ENCODE measurements at regions not wholly inside any gene's neighbourhood (a gene's known extent, or its start where the extent isn't known, plus 50 kb on each side); places are given as distances from the start of the nearest gene placed in this dataset.
"Not testable (repeated sequence)": the region's sequence is repeated elsewhere in the genome, so short reads cannot be mapped to it uniquely, and the experiment has no call there.

DNA sequence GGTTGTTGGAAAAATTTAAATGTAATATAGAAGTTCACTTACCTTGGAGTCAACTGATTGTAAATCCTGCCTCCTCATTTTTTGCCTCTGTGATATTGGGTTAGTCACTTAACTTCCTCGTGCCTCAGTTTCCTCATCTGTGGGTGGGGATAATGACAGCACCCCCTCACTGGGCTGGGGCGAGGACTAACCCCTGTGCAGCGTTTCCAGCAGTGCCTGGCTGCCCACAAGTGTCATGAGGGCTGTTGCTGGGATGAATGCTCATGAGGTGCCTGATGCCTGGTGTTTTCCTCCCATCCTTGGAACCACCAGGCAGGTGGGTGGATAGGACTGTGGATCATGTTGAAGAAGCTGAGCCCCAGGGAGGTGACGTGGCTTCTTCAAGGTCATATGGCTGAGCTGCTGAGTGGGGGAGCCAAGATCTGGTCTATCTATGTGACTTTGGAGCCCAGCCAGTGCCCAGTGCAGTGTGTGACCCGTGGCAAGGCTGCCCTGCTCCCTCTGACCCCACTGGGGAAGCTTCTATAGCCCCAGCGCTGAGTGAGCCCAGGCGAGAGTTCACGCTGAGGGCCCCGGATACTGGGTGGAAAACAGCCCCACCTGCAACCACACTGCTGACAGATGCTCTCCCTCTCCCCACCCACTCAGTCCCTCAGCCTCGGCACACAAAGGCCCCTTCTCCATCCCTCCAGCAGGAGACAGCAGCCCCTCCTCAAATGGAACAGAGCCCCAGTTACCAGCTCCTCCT lies 446.0 kb downstream of the PTPRU start:
- DNase-seq, result no peak

DNA sequence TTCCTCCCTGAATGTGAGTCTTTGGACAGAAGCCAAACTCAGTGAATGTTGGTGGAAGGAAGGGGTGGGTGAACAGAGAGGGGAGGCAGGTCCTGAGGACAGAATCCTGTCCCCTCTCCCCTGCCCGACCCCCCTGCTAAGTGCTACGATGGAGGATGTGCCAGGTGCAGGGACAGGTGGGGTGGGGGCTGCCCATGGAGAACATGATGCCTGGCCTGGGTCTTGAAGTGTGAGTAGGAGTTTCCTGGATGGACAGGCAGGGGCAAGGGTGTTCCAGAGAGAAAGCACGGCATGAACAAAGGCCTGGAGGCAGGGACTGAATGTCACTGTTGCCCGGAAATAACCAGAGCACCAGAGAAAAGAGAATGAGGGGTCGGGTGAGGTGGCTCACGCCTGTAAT lies 445.1 kb downstream of the PTPRU start:
- DNase-seq, result not testable (repeated sequence)

DNA sequence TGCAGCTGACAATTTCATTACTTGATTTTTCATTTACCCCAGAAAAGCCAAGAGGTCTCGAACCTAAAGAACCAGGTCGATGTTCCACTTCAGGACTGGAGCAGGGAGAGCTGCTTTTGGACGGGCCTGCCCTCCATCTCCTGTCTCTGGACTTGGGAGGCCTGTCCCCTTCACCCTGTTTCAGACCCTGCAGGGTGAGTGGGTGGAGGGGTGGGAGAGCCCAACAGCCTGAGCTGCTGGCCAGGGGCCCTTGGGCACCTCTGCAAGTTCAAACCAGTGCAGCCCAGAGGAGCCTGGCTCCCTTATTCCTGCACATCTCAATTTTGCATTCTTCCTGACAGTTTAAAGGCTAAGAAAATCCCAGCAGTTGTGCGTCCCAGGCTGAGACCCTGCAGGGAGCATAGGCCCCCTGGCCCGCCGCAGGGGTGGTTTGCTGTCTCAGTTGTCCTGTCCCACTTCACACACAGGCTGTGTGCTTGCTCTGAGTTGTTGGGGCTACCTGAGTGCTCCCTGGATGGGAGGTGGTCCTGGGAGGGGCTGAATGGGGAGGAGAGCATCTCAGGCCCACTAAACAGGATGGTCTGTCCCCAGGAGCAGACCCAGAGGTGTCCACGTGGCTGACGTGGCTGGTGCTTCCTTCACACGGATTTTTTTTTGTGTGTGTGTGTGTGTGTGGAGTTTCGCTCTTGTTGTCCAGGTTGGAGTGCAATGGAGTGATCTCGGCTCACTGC lies 443.7 kb downstream of the PTPRU start:
- DNase-seq, result no peak

DNA sequence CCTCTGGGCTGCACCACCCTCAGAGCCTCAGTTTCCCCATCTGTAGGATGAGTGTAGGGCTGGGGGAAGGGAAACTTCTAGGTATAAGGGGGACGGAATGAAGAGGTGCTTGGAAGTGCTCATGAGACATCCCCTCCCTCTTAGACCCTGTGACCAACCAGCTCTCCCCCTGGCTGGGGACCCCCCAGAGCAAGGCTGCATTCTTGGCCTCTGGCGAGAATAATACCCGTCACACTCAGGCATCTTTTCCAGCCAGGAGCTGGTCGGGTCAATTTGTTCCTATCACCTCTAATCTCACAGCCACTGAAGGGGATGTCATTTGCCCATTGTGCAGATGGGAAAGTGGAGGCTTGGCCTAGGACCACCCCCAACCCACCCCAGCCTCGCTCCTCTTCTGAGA lies 443.0 kb downstream of the PTPRU start:
- no peak for DNase-seq

DNA sequence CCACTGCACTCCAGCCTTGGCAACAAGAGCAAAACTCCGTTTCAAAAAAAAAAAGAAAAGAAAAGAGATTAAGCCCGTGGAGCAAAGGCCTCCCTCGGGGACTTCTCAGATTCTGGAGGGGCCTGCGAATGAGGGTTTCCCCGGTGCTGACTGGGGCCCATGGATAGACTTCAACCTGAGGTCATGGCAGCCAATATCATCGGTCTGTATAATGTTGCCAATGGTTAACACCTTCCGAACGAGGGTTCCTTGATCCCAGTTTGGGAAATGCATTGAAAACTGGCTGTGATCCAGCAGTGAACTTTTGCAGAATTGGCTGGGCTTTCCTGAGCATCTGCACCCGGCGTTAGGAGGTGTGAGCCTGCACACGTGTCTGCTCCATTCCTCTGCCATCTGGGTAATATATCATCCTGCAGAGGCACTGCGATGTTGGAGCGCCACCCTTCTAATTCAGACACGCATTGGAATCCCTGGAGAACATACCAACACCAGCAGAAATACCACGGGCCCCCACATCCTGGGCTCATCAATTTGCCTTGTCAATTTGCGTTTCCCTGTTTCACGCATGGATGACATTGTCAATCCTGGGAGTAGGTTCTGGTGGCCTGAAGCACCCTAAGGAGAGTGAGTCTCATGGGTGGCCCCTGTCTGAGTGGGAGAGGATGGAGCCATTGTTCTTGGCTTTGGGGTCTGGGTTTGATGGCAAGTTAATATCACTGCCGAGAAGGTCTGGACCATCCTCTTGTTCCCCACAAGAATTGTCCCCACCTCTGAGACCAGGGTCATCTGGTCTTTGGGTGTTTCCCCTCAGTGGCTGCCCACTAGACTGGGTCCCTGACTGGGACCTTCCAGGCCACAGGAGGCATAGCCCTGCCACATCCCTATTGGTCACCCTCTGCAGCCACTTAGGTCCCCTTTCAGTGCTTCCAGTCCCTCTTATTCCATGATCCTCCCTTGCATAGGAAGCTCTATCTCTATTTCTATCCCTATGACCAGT lies 441.0 kb downstream of the PTPRU start:
- DNase-seq, result no peak

DNA sequence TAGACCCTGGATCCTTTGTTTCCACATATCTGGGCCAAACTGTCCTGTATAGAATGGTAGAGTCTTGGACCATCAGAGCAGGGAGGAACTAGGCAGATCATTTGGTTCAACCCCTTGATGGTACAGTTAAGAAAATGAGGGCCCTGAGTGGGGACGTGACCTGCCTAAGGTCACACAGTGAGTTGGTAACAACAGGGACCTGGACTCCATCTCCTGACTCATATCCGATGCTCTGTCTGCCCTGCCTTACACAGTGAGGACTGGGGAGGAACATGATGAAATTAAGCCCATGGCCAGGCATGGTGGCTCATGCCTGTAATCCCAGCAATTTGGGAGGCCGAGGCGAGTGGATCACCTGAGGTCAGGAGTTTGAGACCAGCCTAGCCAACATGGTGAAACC lies 440.2 kb downstream of the PTPRU start:
- no peak for DNase-seq

DNA sequence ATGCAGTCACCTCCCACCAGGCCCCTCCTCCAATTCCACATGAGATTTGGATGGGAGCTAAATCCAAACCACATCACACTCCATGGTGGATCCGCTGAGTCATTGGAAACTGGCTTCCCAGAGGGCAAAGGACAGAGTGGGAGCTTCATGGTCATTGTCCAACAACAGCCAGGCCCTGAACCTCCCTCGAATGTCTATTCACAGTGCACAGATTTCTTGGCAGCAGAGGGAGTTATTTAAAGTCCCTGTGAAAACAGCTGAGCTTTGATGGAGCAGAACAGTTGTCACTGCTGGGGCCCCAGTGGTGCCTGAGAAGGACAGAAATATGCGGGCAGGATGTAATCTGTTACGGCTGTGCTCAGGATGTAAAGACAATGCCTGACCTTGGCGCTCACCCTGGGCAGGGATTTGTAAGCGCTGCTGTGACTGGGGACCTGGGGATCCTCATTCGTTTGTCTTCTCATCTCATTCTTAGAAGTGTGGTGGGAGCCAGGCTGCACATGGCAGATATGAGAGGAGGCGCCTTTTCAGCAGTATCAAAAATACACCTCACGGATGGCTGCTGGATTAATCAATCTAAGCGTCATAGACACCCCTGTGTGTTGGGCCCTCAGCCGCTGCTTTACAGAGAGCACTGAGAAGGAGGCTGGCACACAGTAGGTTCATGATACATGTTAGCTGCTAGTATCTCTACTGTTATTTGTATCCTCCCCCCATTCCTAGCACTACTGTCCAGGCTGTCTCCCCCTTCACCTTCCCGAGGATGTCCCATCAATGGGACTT lies 439.4 kb downstream of the PTPRU start:
- DNase-seq, result no peak

DNA sequence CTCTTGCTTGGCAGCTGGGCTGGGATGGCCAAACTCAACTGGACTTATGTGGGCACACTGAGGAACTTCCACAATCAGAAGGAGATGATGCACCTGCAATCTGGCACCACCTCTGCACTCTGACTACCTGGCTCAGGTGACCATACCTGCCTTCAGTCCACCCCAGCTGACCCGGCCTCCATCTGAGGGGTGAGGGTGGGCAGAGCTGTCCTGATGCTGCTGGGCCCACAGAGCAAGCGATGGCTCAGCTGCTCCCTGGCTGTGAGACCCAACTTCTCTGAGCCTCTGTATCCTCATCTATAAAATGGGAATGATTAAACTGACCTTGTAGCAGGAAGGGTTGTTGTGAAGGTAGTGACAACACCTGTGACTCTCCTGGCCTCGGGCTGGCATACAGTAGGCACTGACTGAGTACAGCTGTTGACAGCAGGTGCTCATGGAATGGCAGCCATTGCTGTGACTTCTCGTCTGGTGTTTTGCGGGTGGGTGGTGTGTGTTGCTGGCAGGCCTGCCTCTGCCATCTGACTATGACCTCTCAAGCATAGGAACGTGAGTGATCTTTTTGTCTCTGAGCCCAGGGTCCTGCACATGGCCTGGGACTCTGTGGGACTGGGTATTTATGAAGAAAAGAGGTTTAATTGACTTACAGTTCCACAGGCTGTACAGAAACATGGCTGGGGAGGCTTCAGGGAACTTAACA lies 438.5 kb downstream of the PTPRU start:
- DNase-seq, result no peak

DNA sequence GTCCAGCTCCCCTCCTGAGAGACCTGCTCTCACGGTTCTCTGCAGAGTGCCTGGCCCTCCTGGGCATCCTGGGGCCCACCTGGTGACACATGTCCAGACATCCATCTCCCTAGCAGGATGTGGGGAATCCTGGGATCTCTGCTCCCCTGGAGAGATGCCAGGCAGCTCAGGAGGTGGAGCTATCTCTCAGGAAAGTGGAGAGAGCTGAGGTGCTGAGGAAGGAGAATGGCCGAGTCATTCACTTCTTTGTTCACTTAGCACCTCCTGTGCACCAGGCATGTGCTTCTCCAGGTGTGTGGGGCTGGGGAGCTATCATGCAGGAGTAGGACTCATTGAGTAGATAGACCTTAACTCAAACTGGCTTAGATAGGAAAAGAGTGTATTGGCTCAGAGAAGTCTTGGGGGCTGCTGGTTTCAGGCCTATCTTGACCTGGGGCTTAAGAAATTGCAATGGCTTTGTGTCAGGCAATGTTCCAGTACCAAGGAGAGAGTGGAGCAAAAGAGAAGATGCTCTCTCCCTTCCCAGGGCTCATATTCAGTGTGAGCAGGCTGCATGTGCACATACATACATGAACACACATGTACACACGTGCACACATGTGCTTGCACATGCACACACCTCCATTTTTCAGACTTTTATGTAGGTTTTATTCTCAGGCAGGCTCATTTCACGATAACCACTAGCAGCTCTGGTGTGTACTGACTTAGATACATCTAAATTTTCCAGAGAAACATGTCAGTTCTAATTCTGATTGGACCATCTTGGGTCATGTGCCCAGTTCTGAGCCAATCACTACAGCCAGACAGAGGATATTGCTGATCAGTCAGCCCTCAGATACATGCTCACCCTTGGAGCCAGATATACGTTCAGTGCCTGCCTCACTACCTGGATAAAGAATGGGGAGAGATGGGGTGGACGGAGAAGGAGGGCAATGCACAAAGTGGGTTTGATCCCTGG lies 437.6 kb downstream of the PTPRU start:
- no peak for DNase-seq

DNA sequence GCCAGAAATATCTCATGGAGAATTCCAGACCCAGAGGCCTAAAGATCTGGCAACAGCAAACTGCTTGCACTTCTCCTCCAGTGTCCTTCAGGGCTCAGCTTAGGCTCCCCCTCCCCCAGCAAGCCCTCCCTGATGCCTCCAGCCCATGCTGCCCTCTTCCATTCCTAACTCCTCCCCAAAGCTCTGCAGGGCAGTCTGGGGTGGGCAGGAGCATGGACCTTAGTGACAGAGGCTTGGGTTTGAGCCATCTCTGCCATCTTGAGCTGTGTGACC lies 436.8 kb downstream of the PTPRU start:
- DNase-seq, result no peak

DNA sequence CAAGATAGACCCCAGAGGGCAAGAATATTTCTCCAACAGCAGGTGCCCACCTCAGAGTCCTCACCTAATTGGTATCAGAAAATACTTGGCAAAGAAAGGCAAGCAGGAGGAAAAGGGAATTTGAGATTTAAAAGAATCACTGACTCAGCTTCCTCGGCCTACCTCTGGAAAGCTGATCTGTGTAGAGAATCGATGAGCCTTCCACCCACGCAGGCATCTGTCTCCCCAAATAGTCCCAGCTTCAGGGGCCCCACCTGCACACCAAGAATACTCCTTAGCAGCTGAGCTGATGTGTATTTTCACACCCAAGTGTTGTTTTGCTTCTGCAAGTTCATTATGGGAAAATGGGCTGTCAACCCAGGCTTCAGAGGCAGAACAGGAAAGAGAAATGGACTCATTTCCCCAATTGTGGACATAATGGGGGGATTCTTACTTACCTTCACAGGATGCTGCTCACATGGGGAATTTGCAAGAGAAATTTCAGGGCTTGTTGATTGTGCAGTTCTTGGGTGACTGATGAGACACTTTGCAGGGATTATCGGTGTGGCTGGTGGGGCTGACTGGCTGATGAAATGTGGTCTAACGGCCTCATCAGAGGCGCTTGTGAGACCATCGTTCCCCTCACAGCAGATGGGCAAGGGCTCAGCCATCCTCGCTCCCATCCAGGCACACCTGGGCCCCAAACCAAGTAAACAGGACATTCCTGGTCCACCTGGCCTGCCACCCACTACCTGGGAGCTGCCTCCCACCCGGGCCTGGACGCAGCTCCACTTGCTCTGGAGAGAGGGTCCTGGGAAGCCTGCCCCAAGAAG lies 436.3 kb downstream of the PTPRU start:
- no peak for DNase-seq

DNA sequence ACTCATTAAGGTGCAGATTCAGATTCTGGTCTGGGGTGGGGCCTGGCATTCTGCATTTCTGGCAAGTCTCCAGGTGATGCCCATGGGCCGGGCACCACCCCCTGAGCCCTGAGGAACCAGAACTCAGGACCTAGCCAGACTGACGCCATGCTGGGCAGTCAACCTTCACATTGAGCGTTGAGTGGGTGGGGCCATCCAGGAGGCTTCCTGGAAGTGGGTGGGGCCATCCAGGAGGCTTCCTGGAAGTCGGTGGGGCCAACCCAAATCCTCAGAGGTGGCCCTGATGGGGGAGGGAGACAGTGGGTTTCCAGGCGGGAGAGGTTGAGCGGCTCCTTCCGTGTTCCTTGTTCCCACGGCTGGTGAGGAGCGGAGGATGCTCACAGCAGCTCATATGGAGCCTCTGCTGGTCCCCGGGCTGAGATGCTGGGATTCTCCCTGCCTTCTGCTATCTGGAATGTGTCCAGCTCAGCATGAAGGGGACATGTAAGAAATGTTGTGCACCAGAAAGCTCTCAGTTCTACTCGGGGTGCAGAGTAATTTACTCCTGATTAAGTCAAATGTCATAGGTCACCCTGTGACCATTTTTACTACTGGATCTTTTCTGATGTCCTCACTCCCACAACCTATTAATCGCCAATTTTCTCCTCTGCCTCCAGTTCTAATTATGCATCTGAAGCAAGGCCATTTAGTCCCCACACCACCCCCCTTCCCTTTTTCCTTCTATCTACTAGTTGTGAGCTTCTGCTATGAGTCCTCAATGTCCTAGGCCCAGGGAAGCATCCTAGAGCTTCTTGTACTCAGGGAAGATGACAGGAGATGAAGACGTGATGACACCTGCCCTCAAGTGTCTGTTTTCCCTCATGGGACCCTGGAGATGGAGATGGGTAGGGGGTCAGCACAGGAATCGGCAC lies 435.4 kb downstream of the PTPRU start:
- no peak for DNase-seq

DNA sequence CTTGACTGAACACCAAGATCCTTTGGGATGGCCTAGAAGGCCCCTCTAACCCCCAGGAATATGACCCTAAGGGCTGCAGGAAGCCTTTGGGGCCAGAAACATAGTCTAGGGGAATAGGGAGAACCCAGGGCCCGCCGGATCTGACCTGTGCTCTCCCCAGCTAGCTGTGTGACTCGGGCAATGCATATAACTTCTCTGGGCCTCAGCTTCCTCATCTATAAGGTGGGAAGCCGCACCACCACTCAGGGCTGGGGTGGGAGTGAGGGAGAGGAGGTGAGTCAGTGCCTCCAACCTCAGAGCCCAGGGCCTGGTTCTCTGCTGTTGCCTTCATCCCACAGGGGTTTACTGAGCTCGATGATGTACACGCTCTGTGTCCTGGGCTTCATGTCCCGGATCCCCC lies 434.4 kb downstream of the PTPRU start:
- DNase-seq, result no peak

DNA sequence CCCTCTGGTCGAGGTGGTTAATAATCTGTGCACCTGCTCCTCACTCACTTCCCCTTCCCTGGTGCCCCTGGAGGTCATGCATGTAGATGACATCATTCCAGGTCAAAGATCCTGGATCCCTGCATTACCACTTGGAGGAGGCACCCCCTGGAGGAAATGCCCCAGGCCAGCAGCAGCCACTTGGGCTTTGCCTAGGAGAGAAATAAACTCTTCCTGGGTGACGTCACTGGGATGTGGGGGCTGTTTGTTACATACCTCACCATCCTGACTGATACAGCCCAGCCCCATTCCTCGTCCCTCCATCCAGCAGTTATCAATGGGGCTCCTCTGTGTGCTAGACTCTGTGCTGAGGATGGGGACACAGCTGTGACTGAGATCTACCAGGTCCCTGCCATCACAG lies 433.6 kb downstream of the PTPRU start:
- no peak for DNase-seq

DNA sequence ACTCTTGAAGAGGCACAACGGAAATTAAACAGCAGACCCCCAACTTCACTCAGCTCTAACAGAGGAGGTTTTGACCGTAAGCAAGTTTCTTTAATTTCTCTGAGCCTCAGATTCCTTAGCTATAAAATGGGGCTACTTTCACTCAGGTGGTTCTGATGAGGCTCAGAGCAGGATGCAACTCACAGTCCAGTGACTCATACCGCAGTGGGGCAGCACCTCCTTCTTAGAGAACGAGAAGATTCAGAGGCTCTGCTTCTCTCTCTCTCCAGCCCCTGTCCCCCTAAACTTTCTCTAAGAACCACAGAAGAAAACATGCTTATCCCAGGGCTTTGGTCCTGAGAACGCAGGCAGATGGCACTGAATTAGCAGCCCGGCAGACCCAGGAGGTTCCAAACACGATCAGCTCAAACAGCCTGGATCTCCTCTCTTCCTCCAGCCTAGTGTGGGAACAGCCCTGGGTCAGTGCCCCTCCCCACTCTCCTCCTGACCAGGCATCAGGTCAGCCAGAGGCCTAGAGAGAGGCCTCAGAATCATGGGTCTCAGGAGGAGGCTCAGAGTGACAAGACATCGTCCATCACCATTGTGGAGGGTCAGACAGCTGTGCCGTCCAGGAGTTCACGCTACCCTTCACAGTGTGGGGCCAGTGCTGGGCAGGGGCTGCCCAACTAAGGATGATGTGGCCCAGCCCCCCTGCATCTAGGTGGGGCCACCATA lies 433.0 kb downstream of the PTPRU start:
- no peak for DNase-seq

DNA sequence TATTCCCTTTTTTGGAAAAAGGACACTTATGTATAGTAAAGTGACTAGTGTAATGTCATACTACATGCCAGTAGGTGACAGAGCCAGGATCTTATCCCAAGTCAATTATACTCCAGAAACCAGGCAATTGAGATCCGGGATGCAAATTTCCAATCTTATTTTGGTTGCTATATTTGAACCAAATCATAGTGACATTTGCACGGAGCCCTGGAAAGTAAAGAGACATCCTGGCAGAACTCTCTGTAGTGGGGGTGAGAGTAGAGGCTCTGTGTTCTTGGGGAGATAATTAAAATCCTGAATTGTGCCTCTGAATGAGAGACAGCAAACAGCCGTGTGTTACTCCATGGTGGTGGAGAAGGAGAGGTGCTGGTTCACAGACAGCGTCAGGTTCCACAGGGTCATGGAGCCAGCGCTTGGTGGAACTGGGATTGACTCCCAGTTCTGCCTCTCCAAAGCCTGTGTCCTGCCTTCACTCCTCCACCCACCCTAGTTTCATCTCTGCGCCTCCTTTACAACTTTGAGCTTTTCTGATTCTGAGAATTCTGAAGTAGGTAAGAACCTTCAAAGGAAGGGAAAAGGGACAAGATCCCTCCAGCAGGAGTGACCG lies 432.3 kb downstream of the PTPRU start:
- no peak for DNase-seq

DNA sequence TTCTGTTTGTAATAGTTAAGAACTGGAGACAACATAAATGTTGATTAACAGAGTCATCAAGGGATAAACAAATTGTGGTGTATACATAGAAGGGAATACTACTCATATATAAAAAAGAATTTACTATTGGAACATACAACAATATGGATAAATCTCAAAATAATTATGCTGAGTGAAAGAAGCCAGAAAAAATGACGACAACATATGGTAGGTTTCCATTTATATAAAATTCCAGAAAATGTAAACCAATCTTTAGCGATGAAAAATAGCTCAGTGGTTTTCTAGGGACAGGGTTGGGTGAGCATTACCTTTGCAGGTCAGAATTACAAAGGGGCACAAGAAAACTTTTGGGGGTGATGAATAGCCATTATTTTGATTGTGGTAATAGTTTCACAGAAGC lies 431.6 kb downstream of the PTPRU start:
- DNase-seq, result no peak

DNA sequence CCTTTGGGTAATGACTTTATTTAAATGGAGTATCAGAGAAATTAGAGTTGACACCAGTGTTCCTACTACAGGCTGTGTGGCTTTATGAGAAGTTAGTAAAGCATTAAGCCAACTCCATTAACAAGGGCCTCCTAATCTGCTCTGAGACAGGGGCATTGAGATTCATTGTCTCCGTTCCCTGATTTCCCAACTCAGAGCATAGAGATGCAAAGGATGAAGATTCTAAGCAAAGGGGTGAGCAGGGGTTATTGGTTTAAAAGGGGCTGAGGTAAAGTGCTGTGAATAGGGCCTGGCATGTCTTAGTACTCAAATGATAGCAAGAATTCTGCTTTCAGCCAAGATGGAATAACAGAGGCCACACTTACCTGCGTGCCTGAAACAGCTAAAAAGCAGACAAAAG lies 428.4 kb downstream of the PTPRU start:
- DNase-seq, result no peak
